ENCODE measurements at regions not wholly inside any gene's neighbourhood (a gene's known extent, or its start where the extent isn't known, plus 50 kb on each side); places are given as distances from the start of the nearest gene placed in this dataset.

GRCh38 chr18:75612456-75612855 lies 185.0 kb upstream of the SMIM21 start:
- TF ChIP-seq CTCF (conservative IDR thresholded peaks at IDR 0.05), result no peak
- no peak for TF ChIP-seq EZH2 (IDR thresholded peaks at IDR 0.05; ENCODE audit: low read depth)
